Cerebellar nuclear complex (tissue), 1 donor: ENCODE measurements at regions not wholly inside any gene's neighbourhood (a gene's known extent, or its start where the extent isn't known, plus 50 kb on each side); places are given as distances from the start of the nearest gene placed in this dataset.
A peak's percentile ranks its signal among the peaks of the same experiment; 100 is the strongest.

ENCODE experiments used
- DNase-seq, 2 experiments: peaks; one replicate each; lab custom pipeline; 2025; lab: John Stamatoyannopoulos, UW

DNA sequence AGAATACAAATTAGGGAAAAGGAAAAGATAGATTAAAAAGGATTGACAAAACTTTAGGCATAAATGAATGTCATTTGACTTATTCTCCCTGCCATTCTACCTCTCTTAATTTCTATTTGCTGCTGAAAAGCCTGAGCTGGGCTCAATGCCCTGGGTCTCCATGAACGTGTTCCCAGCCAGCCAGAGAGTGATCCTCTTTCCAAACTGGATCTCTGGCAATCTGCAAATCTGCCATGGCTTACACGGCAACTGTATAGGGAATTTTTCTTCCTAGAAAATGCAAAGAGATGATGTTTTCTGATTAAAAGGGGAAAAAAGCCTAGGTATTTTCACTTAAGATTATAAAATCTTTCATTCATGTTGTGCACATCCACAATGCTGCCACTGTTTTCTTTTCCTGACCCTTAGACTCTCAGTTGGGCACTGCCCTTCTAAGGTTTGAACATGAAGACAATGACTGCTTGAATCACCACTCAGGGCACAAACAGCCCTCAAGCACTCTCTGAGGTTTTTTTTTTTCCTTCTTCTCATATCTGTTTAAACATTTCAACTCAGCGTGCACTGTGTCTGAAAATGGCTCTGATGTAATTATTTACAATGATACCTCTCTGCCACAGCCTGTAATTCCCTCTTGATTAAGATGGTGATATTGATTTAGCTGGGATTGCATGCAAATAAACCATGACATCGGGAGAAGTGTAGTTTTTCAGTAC, 60.3 kb downstream of the DACT1 start:
- DNase-seq, result peak in 1 of 2 experiments; percentile 53

- no peak for DNase-seq
Observed at GRCh38 chr14:58699681-58700205, 62.0 kb downstream of the DACT1 start.

GRCh38 chr14:58701156-58701555, 63.4 kb downstream of the DACT1 start:
- peak; percentile 60 to 72 for DNase-seq

DNA sequence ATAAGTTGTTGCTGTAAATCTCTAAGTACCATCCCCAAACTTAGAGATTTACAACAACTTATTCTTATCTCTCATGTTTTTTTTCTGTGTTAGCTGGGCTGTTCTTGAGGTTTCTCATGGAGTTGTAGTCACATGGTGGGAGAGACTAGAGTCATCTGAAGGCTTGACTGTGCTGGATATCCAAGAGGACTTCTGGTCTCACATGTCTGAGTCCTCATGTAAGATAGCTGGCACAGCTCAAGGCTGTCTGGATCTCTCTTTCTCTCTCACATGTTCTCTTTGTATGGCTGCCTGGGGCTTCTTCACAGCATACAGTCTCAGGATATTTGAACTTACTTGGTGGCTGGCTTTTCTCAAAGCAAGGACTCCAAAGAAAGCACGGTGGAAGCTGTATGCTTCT, 63.8 kb downstream of the DACT1 start:
- DNase-seq, result no peak

DNA sequence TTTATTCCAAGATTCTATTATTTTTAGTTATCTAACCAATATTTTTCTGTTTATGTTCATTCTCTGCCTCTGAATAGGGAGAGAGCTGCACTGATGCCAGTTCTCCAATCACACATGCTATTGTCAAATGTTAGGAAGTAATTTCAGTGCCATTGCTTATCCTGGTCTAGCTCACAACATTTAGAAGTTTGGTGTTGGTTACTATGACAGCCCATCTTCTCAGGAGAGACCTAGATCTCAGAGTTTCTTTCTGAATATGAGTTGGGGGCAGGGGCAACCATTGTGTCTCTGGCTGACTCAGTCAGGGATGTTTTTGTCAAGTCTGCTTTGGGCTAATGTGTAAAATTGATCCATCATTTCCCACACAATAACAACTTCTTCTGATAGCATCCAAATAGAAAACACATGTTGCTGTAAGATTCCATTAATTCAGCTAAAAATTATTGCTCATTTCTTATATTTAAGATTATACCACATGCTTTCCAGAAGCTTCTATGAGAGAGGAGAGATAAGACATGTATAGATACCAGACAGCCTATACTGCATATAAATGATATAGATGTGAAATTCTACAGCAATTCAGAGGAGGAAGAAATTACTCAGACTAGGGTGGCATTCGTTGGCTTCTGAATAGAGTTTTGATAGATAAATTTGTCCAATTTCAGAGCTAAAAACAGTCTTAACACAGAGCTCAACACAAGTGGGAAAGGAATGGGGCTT, 64.8 kb downstream of the DACT1 start:
- no peak for DNase-seq

GRCh38 chr14:58703161-58703506, 65.4 kb downstream of the DACT1 start:
- DNase-seq, result no peak

GRCh38 chr14:58705066-58705465, 67.3 kb downstream of the DACT1 start:
- DNase-seq, result no peak

GRCh38 chr14:58707949-58708348, 70.2 kb downstream of the DACT1 start:
- no peak for DNase-seq

GRCh38 chr14:58709949-58710348, 72.2 kb downstream of the DACT1 start:
- no peak for DNase-seq

DNA sequence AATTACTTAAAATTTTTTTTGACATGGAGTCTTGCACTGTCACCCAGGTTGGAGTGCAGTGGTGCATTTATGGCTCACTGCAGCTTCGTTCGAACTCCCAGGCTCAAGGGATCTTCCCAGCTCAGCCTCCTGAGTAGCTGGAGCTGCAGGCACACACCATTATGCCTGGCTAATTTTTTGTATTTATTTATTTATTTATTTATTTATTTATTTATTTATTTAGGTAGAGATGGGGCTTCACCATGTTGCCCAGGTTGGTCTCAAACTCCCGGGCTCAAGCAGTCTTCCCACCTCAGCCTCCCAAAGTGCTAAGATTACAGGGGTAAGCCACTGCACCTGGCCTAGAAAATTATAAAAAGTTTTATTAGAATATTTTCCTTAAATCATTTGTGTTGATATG, 73.6 kb downstream of the DACT1 start:
- DNase-seq, result no peak

DNA sequence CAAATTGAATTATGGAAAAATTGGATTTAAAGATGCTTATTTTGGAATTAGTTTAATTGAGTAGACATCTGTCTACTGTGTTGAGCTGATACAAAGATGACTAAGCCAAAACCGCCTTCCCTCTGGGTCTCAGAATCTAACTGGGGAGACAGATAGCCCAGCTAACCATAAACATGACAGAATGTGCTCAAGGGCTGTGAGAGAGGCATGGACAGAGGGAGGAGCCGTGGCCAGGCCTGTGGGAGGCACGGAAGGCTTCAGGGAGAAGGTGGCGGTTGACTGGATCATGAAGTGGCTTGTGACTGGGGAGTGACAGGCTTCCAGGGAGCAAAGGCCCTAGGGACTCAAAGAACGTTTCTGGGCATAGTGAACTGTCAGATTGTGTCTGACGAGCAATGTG, 74.6 kb downstream of the DACT1 start:
- DNase-seq, result no peak

- DNase-seq, result no peak
Observed at GRCh38 chr14:58713677-58714076, 75.9 kb downstream of the DACT1 start.

- no peak for DNase-seq
Observed at GRCh38 chr14:58716706-58717105, 78.9 kb downstream of the DACT1 start.

DNA sequence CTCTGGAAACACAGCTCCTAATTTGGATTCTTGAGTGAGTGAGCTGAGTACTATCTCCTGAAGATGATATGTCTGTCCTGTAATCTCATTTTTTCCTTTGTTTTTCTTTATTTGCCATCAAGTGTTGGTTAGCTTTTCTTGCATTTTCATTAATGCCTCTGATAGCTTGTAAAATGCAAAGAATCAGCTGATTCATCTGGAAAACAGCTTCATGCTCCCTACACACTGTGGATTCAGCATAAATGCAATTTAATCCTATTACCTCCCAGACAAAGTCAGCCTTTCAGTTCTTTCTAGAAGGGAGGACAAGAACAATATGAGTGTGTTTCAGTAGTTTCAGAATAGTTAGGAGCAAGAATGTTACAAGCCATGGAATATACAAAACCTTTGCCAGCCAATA, 79.4 kb downstream of the DACT1 start:
- DNase-seq, result no peak

DNA sequence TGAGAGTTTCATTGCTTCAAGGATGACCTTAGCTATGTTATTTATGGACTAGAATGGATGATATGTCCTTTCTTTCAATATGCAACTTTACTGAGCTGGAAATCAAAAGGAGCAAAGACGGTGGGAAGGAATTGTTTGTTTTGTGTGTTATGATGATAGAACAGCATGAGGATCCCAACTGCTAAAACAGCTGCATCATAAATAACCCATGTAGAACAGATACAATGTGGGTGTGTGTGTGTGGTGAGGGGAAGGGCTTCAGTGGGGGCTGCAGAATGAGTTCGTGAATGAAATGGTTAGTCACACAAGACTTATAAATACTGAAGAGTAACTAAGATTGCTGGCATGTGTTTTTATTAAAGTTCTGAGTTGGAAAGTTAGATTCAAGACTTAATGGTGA, 80.1 kb downstream of the DACT1 start:
- DNase-seq, result no peak

- no peak for DNase-seq
Observed at GRCh38 chr14:58718226-58719205, 80.8 kb downstream of the DACT1 start.

- no peak for DNase-seq
Observed at GRCh38 chr14:58721723-58722122, 84.0 kb downstream of the DACT1 start.

DNA sequence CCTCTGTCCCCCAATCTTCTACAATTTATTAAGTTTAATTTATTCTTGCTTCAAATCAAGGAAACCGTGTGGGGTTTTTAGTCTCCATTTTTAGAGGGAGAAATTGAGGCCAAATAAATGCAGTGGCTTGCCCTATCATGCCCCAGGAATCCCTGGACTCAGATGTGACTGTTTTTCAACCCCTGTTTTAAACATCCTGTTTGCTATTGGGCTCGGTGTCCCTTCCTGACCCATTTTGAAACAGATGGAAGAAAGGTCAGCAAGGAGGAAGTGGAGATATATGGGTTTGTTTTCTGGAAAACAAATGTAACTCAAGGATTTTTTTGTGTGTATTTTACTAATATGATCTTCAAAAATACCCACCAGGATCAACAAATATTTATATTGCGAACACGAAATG, 84.7 kb downstream of the DACT1 start:
- DNase-seq, result no peak

DNA sequence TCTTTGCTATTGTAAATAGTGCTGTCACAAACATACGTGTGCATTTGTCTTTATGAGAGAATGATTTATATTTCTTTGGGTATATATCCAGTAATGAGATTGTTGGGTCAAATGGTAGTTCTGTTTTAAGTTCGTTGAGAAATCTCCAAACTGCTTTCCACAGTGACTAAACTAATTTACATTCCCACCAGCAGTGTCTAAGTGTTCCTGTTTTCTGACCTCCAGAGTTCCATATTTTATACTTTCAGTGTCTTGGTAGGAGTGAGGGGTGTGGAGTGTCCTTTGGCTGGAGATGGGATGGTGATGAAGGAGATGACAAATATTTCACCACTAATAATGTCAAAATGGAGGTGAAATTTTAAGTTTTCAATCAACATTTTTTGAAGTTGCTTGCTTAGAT, 86.4 kb downstream of the DACT1 start:
- no peak for DNase-seq

DNA sequence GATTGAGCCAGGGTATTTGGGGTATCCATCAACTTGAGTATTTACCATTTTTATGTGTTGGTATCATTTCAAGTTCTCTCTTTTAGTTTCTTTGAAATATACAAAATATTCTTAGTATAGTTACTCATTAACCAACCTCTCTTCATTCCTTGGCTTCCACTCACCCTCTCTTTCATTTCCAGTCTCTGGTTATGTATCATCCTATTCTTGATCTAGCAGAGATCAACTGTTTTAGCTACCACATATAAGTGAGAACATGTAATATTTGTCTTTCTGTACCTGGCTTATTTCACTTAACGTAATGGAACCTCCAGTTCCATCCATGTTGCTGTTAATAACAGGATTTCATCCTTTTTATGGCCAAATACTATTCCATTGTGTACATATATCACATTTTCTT, 86.9 kb downstream of the DACT1 start:
- no peak for DNase-seq

GRCh38 chr14:58725226-58725625, 87.5 kb downstream of the DACT1 start:
- DNase-seq, result no peak

DNA sequence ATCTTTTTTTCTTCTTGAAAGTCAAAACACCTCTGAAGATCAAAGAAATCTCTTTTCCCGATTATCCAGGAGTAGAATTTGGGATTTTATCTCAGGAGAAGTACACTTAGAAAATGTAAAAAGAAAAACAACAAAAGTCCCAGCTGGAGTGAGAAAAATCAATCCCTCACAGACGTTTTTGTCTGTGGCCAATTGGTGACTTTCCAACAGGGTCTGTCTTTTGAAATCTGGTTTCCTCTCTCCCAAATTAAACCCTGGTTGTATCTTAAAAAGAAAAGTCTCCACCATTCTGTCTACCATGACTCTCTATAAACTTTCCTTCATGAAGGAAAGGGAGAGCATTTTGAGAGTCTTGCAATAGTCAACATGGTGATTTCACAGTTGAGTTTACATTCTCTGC, 88.1 kb downstream of the DACT1 start:
- DNase-seq, result no peak
